ENCODE measurements at regions not wholly inside any gene's neighbourhood (a gene's known extent, or its start where the extent isn't known, plus 50 kb on each side); places are given as distances from the start of the nearest gene placed in this dataset.
"Not testable (repeated sequence)": the region's sequence is repeated elsewhere in the genome, so short reads cannot be mapped to it uniquely, and the experiment has no call there.

- H3K36me3 ChIP-seq (replicated peaks in 1 of 2; ENCODE audit: insufficient read depth in 1 of 2, low read depth in 2 of 2) = no peaks in the 10 kb centered on the region
- no peaks in the 10 kb centered on the region for H3K9me3 ChIP-seq
- TF ChIP-seq POLR2A (IDR thresholded peaks at IDR 0.05) (no peak), CTCF (IDR thresholded peaks at IDR 0.05) (no peak)
- no peak for DNase-seq
- intact Hi-C loops (cut with DNase I) = loop anchor here (5.0 kb wide), 1 partner anchor 123 kb away; no protein-coding TSS in a partner anchor
- no peak for ATAC-seq
- no peaks in the 10 kb centered on the region for H3K4me1 ChIP-seq
- no peaks in the 10 kb centered on the region for H3K27me3 ChIP-seq
- WGBS, 2 donors = 58 to 59% methylated on average over 6 of the region's 6 CpGs
- no peak overlapping the region for H3K4me3 ChIP-seq
- H3K27ac ChIP-seq = no peak overlapping the region
Measured at GRCh38 chr6:156425359-156426020, 351.7 kb upstream of the ARID1B start.

DNA sequence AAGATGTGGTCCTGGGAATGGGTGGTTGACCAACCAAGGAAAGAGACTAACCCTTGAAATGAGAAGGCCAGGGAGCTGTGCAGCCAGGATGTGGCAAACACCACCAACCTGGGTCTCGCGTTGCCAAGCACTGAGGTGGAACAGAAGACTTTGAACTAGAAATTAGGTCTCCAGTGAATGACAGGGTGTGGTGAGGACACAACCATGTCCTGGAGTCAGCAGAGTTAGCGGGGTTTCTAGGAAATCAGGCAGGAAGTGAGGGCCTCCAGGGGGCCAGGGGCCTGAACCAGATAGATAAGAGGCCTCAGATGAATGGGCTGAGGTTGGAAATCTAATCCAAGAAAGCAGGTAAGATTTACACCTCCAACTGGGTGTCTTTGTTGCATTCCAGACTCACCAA is 353.3 kb upstream of the ARID1B start:
- TF ChIP-seq POLR2A (IDR thresholded peaks at IDR 0.05) = no peak
- ATAC-seq = no peak
- H3K9me3 ChIP-seq = no peaks in the 10 kb centered on the region
- intact Hi-C loops (cut with DNase I) = no loop called here
- DNase-seq = no peak
- H3K4me3 ChIP-seq = no peak overlapping the region
- 78 to 97% methylated on average over 3 of the region's 3 CpGs for WGBS, 2 donors
- H3K4me1 ChIP-seq = no peaks in the 10 kb centered on the region
- H3K27ac ChIP-seq = no peak overlapping the region
- H3K27me3 ChIP-seq = no peaks in the 10 kb centered on the region
- no peaks in the 10 kb centered on the region for H3K36me3 ChIP-seq (replicated peaks in 1 of 2; ENCODE audit: insufficient read depth in 1 of 2, low read depth in 2 of 2)

DNA sequence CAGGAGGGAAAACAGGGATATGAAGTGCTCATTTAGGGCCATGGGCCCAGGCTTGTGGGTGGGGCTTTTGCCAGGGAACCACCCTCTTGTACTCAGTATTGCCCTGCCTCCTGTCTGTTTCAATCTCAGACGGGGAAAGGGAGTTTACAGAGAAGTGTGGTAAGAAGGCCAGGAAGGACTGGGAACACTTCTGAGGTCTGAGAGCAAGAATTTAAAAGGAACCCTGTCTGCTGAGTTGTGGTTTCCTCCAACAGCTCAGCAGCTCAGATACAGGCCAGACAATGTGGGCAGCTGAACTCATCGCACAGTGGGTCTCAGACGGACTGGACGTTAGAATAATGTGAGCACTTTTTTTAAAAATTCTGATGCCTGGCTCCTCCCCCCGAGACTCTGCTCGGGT is 354.1 kb upstream of the ARID1B start:
- Histone ChIP-seq H3K36me3 (replicated peaks in 1 of 2; ENCODE audit: insufficient read depth in 1 of 2, low read depth in 2 of 2) (no peaks in the 10 kb centered on the region), H3K4me1 (no peaks in the 10 kb centered on the region), H3K9me3 (no peaks in the 10 kb centered on the region), H3K27me3 (no peaks in the 10 kb centered on the region), H3K4me3 (no peak overlapping the region), H3K27ac (no peak overlapping the region)
- DNase-seq (no peak), ATAC-seq (no peak)
- whole genome bisulfite sequencing, 2 donors = 70 to 80% methylated on average over 6 of the region's 6 CpGs
- no peak for TF ChIP-seq POLR2A (IDR thresholded peaks at IDR 0.05)
- TF ChIP-seq CTCF (IDR thresholded peaks at IDR 0.05) = no peak
- intact Hi-C loops (cut with DNase I) = no loop called here

DNA sequence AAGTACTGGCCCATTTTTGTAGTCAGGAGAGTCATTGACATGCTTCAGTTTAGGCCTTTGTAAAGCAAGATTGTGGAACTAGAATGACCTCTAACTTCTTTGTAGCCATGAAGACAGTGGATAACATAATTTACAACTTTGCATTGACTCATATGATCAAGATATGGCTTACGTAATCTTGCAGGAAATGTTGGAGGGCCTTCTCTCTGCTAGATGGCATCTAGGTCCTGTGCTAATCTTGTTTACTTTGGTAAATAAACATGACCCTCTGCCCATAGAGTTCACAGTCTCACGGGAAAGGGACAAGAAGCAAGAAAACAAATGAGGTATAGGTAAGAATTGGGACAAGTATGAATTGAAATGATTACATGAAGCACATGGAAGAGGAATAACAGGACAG is 355.2 kb upstream of the ARID1B start:
- Histone ChIP-seq H3K4me1 (no peaks in the 10 kb centered on the region), H3K4me3 (no peak overlapping the region), H3K27ac (no peak overlapping the region), H3K9me3 (no peaks in the 10 kb centered on the region), H3K36me3 (replicated peaks in 1 of 2; ENCODE audit: insufficient read depth in 1 of 2, low read depth in 2 of 2) (no peaks in the 10 kb centered on the region), H3K27me3 (no peaks in the 10 kb centered on the region)
- TF ChIP-seq CTCF (IDR thresholded peaks at IDR 0.05) (no peak), POLR2A (IDR thresholded peaks at IDR 0.05) (no peak)
- ATAC-seq (no peak), DNase-seq (no peak)
- intact Hi-C loops (cut with DNase I) = no loop called here
- 41 to 44% methylated on average over 2 of the region's 2 CpGs for WGBS, 2 donors

DNA sequence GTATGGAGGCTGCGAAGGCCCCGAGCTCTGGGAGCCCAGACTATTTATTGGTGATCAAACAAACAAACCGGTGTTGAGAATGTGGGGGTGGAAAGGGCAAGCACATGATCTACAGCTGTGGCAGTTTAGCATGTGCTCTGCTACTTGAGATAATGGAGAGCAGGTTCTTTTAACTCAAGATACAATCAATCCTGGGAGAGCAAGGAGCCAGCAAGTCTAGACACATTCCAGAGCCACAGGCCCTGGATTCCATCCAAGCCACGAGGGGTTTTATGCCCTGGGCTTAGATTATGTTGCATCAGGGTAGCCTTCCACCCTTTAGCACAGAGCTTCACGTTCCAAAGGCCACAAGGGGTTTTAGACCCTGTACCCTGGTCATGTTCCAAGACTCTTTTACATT is 355.9 kb upstream of the ARID1B start:
- H3K27ac ChIP-seq; H3K27me3 ChIP-seq; intact Hi-C loops (cut with DNase I); H3K4me3 ChIP-seq; H3K4me1 ChIP-seq; H3K9me3 ChIP-seq; ATAC-seq; DNase-seq; H3K36me3 ChIP-seq (replicated peaks in 1 of 2; ENCODE audit: insufficient read depth in 1 of 2, low read depth in 2 of 2): not testable (repeated sequence)
- WGBS, 2 donors = 61 to 64% methylated on average over 5 of the region's 5 CpGs

Data from body of pancreas (tissue), 4 donors.